GM23248 (cell line): ENCODE measurements at regions not wholly inside any gene's neighbourhood (a gene's known extent, or its start where the extent isn't known, plus 50 kb on each side); places are given as distances from the start of the nearest gene placed in this dataset.

ENCODE experiments used
- DNase-seq: peaks from one replicate; pipeline ENCODE4 v3.0.0-alpha.2; 2015
- H2AFZ ChIP-seq: fragments of 200-600 bp; sonication (generic); 2 replicates; pipeline ENCODE4 v1.6.1; 2016; ENCODE audit warnings: antibody characterized with exemption
- H3F3A ChIP-seq: fragments of 200-600 bp; sonication (generic); 2 replicates; pipeline ENCODE4 v1.6.1; 2016; ENCODE audit warnings: mild to moderate bottlenecking, antibody characterized with exemption, mixed run types; ENCODE audit not compliant: insufficient read depth
- H3K27ac ChIP-seq: fragments of 200-600 bp; sonication (generic); 2 replicates; pipeline ENCODE4 v1.5.1; 2016; ENCODE audit warnings: mild to moderate bottlenecking
- H3K27me3 ChIP-seq: fragments of 200-600 bp; sonication (generic); replicated peaks from 2 replicates; pipeline ENCODE4 v1.6.1; 2016; ENCODE audit warnings: mild to moderate bottlenecking; ENCODE audit not compliant: insufficient read depth
- H3K36me3 ChIP-seq: fragments of 200-600 bp; sonication (generic); 2 replicates; pipeline ENCODE4 v1.6.1; 2016; ENCODE audit warnings: low read depth, mild to moderate bottlenecking
- H3K4me1 ChIP-seq: fragments of 200-600 bp; sonication (generic); 2 replicates; pipeline ENCODE4 v1.6.1; 2016; ENCODE audit warnings: mild to moderate bottlenecking; ENCODE audit not compliant: insufficient read depth
- H3K4me2 ChIP-seq: fragments of 200-600 bp; sonication (generic); one replicate; pipeline ENCODE4 v1.6.1; 2016; ENCODE audit warnings: mild to moderate bottlenecking; ENCODE audit not compliant: unreplicated experiment
- H3K4me3 ChIP-seq: fragments of 200-600 bp; sonication (generic); 2 replicates; pipeline ENCODE4 v1.5.1; 2016; ENCODE audit warnings: mild to moderate bottlenecking
- H3K79me2 ChIP-seq: fragments of 200-600 bp; sonication (generic); 2 replicates; pipeline ENCODE4 v1.6.1; 2016; ENCODE audit warnings: mild to moderate bottlenecking; ENCODE audit not compliant: insufficient read depth
- H3K9ac ChIP-seq: fragments of 200-600 bp; sonication (generic); 2 replicates; pipeline ENCODE4 v1.6.1; 2016; ENCODE audit warnings: mild to moderate bottlenecking
- H3K9me2 ChIP-seq: fragments of 200-600 bp; sonication (generic); 2 replicates; pipeline ENCODE4 v1.6.1; 2016; ENCODE audit warnings: mixed run types, mild to moderate bottlenecking, moderate library complexity; ENCODE audit not compliant: insufficient read depth
- H3K9me3 ChIP-seq: fragments of 200-600 bp; sonication (generic); one replicate; pipeline ENCODE4 v1.6.1; 2017; ENCODE audit warnings: low read depth
- H4K20me1 ChIP-seq: fragments of 200-600 bp; sonication (generic); 2 replicates; pipeline ENCODE4 v1.6.0; 2016; ENCODE audit not compliant: insufficient read depth
- EZH2 ChIP-seq: fragments of 200-600 bp; sonication (generic); IDR thresholded peaks from 2 replicates; pipeline ENCODE4 v1.6.1; 2018; ENCODE audit warnings: antibody characterized with exemption, mild to moderate bottlenecking; ENCODE audit not compliant: insufficient read depth, poor library complexity, severe bottlenecking
- EZH2phosphoT487 ChIP-seq: fragments of 200-600 bp; sonication (generic); IDR thresholded peaks from 2 replicates; pipeline ENCODE4 v1.6.1; 2018; ENCODE audit warnings: antibody characterized with exemption, moderate library complexity, mild to moderate bottlenecking, low read depth; ENCODE audit not compliant: insufficient read depth
- WGBS, 2 experiments: methylation state at CpG; one replicate each; pipeline ENCODE4 v1.1.6; 2015 to 2017; ENCODE audit warnings: low lambda C conversion rate in 2 of 2, low coverage in 1 of 2; ENCODE audit errors: missing lambda C conversion rate in 2 of 2; 5-methylcytosine and 5-hydroxymethylcytosine counted together
- in situ Hi-C: fragments of 300-500 bp; cut with MboI; formaldehyde crosslinking; loops from 2 replicates; pipeline ENCODE4 v1.15.0; 2020

DNA sequence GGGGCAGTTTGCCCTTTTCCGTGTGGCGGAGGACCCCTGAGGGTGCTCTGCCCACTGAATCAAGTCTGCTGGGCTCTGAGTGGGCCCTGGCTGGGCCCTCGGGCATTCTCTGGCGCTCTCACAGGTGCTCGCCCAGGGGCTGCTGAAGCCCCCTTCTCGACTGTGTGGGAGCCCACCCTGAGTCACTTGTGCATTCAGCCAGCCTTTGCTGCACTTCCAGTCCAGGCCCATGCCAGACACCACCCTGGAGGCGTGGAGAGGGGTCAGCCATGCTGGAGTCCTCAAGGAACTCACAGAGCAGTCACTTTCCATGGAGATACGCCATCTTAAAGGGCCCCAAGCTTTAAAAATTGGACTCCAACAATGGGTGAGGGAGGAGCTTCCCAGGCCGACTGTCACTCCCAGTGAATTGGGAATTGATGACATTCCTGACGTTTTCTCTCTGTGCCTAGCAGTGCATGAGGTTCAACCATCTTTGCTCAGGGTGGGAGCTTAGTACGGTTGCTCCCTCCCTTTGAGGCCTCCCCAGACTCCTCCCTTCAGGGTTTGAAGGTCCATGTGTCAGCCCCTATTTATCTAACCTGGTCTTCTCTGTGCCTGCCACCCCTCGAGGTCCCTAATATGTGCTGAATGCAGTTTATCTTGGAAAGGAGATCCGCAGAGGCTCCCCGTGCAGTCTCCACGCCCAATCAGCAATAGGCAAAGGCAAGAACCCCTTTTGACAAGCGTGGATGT, 71.8 kb upstream of the HS6ST1 start:
- in situ Hi-C loops = no loop called here
- no peak overlapping the region for H3K9ac ChIP-seq
- TF ChIP-seq EZH2phosphoT487 (no peak), EZH2 (no peak)
- no peaks in the 10 kb centered on the region for H3K36me3 ChIP-seq
- H4K20me1 ChIP-seq = no peaks in the 10 kb centered on the region
- WGBS, 2 experiments = 64 to 68% methylated on average over 16 of the region's 16 CpGs
- H3K4me2 ChIP-seq = no peak overlapping the region
- H3K27me3 ChIP-seq = no peaks in the 10 kb centered on the region
- H3K4me3 ChIP-seq = no peak overlapping the region
- H3F3A ChIP-seq = peaks cover 9% of the 10 kb centered on the region; the same call in 1 of the 2 replicates
- peaks cover 27% of the 10 kb centered on the region for H3K4me1 ChIP-seq
- H3K9me3 ChIP-seq = no peaks in the 10 kb centered on the region
- no peak overlapping the region for H3K27ac ChIP-seq
- no peak for DNase-seq
- no peak overlapping the region for H2AFZ ChIP-seq
- no peaks in the 10 kb centered on the region for H3K79me2 ChIP-seq
- H3K9me2 ChIP-seq = no peaks in the 10 kb centered on the region

DNA sequence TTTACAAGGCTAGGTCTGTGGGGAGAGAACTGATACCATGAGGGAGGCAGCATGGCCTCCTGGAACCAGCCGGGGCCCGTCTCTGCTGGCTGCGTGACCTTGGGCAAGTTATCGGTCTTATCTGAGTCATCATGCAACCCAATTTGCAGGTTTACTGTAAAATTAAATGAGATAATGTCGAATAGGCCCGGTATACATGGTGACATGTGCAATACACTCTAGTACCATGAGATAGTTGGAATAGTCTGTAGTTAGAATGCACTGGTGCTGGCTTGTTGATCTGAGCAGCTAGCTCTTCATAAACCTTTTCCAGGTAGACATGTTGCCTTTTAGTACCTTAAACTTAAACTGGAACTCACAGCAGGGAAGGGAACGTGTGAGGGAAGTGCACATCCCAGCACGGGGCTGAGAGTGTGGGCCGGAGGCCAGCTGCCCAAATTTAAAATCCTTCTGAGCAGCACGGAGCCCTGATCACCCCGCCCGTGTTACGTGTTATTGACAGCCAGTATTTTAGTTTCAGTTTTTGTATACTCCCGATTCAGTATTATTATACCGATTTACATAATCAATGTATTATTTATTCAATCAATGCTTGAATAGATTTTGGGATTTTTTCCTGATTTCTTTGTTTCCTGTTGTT, 72.4 kb upstream of the HS6ST1 start:
- Histone ChIP-seq H3K4me2 (peak overlapping the region; percentile 72), H3K9ac (peak overlapping the region; percentile 7; the same call in 1 of the 2 replicates), H3K27me3 (no peaks in the 10 kb centered on the region), H3K4me1 (peaks cover 27% of the 10 kb centered on the region), H3K27ac (no peak overlapping the region), H3F3A (peaks cover 9% of the 10 kb centered on the region; the same call in 1 of the 2 replicates), H3K4me3 (peak overlapping the region; percentile 51), H4K20me1 (no peaks in the 10 kb centered on the region), H3K9me2 (no peaks in the 10 kb centered on the region), H3K79me2 (no peaks in the 10 kb centered on the region), H3K36me3 (no peaks in the 10 kb centered on the region), H3K9me3 (no peaks in the 10 kb centered on the region), H2AFZ (peak overlapping the region; percentile 72)
- DNase-seq = peak; percentile 41
- in situ Hi-C loops = no loop called here
- TF ChIP-seq EZH2 (no peak), EZH2phosphoT487 (no peak)
- 39 to 41% methylated on average over 15 of the region's 15 CpGs for WGBS, 2 experiments

DNA sequence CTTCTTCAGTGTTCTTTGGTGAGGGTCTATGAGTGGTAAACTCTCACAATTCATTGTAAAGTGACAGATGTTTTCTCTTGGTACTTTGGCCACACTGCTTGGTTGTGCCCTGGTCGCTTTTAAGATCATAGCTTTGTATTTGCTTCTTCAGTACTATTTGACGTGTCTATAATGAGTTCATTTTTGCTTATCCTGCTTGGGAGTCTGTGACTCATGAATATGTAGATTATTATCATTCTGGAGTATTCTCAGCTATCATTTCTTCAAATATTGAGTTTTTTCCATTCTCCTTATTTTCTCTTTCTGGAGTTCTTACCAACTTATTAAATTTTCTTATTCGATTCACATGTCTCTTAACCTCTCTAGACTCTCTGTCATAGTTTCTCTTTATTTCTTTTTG, 73.0 kb upstream of the HS6ST1 start:
- Histone ChIP-seq H3K9me2 (no peaks in the 10 kb centered on the region), H2AFZ (peak overlapping the region; percentile 72), H3K9ac (peak overlapping the region; percentile 7; the same call in 1 of the 2 replicates), H3K9me3 (no peaks in the 10 kb centered on the region), H3K4me3 (peak overlapping the region; percentile 51), H3K79me2 (no peaks in the 10 kb centered on the region), H4K20me1 (no peaks in the 10 kb centered on the region), H3K27ac (no peak overlapping the region), H3F3A (peaks cover 9% of the 10 kb centered on the region; the same call in 1 of the 2 replicates), H3K27me3 (no peaks in the 10 kb centered on the region), H3K4me2 (peak overlapping the region; percentile 72), H3K36me3 (no peaks in the 10 kb centered on the region), H3K4me1 (peaks cover 27% of the 10 kb centered on the region)
- TF ChIP-seq EZH2 (no peak), EZH2phosphoT487 (no peak)
- WGBS, 2 experiments = 30% methylated on average over 3 of the region's 3 CpGs
- in situ Hi-C loops = no loop called here
- DNase-seq = peak; percentile 68

DNA sequence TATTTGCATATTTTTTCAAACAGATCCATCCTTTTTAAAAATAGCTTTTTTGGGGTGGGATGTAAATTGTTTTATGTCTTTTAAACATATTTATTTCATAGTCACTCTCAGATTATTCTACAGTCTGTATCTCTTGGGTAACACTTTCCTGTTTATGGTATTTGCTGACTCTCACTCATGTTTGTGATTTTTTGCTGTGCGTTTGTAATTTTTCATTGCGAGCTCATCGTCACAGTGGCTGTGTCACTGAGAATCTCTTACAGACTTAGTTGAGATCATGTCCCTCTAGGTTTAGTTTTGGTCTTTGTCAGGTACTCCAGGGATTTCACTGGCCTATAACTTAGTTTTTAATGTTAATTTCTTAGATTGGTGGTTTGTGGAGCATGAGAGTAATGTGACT, 73.5 kb upstream of the HS6ST1 start:
- Histone ChIP-seq H3K36me3 (no peaks in the 10 kb centered on the region), H3K4me1 (peaks cover 27% of the 10 kb centered on the region), H2AFZ (peak overlapping the region; percentile 72; the same call in 1 of the 2 replicates), H3K4me3 (0 out of 2 replicates have a peak overlapping the region, but pooled peaks have one; percentile 51), H3F3A (peaks cover 9% of the 10 kb centered on the region; the same call in 1 of the 2 replicates), H3K4me2 (peak overlapping the region; percentile 72), H3K27me3 (no peaks in the 10 kb centered on the region), H3K9me3 (no peaks in the 10 kb centered on the region), H4K20me1 (no peaks in the 10 kb centered on the region), H3K79me2 (no peaks in the 10 kb centered on the region), H3K9ac (0 out of 2 replicates have a peak overlapping the region, but pooled peaks have one; percentile 7), H3K27ac (no peak overlapping the region), H3K9me2 (no peaks in the 10 kb centered on the region)
- TF ChIP-seq EZH2 (no peak), EZH2phosphoT487 (no peak)
- WGBS, 2 experiments = 94 to 95% methylated on average over 3 of the region's 3 CpGs
- in situ Hi-C loops = no loop called here
- no peak for DNase-seq
